C4-2B (cell line): ENCODE measurements at regions not wholly inside any gene's neighbourhood (a gene's known extent, or its start where the extent isn't known, plus 50 kb on each side); places are given as distances from the start of the nearest gene placed in this dataset.

Experiments used
- CTCF ChIP-seq: fragments of 450-650 bp; conservative IDR thresholded peaks from 2 replicates; pipeline ENCODE4 v1.5.1; 2017; ENCODE audit warnings: mild to moderate bottlenecking
- ZFX ChIP-seq: fragments of 450-650 bp; IDR thresholded peaks from 2 replicates; pipeline ENCODE4 v1.6.1; 2017

DNA sequence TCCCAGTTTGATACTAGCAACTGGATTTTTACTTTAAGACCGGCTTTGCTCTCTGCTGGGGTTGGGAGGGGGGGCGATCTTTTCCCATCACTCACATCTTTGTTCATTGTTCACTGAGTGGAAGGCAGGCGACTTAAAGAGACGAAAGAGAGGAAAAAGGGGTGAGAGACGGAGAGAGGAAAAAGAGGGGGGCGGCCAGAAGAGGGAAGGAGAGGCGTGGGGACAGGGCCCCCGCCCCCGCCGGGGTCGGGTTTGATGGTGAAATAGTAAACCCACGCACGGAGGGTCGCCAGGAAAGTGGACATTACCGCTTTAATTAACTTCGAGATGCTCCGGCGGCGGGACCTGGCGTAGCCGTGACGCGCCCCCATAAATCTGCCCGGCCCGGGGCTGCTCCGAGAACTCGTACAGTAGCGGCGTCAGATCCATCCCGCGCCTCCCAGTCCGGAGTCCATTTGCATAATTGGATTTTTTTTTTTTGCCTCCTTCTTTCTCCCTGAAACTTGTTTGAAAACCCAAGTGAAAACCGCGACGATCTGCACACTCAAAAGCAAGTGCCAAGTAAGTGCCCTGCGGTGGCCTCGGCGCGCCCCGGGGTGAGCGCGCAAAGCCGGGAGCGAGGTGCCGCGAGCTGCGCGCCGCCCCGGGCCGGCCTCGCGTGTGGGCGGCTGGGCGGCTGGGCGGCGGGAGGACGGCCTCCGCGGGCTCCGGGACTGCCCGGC lies 143.9 kb upstream of the ZNF536 start:
- TF ChIP-seq CTCF (no peak), ZFX (no peak)
